HG02571 (cell line): ENCODE measurements at regions not wholly inside any gene's neighbourhood (a gene's known extent, or its start where the extent isn't known, plus 50 kb on each side); places are given as distances from the start of the nearest gene placed in this dataset.

Source experiments
- ATAC-seq: cut with Tn5 transposase; IDR thresholded peaks from one replicate; pipeline ENCODE4 v1.9.1; 2021; ENCODE audit warnings: mild to moderate bottlenecking, moderate library complexity; ENCODE audit not compliant: unreplicated experiment

GRCh38 chr18:72368308-72368707 lies 175.8 kb downstream of the CBLN2 start:
- ATAC-seq, result no peak

GRCh38 chr18:72360634-72361033 lies 183.5 kb downstream of the CBLN2 start:
- no peak for ATAC-seq

DNA sequence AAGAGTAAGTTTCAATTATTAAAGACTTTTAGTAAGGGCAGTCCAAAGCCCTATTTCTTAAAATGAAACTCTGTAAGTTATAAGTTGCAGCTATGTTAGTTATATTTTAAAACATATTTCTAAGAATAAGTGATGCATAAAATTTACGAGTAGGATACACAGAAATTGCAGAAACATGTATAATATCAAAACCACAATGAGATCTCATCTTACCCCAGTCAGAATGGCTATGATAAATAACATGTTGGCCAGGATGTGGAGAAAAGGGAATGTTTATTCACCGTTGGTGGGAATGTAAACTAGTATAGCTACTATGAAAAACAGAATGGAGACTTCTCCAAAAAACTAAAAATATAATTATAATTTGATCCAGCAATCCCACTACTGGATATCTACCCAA lies 201.2 kb downstream of the CBLN2 start:
- ATAC-seq, result no peak

- ATAC-seq, result no peak
Observed at GRCh38 chr18:72339976-72340375, 204.2 kb downstream of the CBLN2 start.

GRCh38 chr18:72336786-72337185 lies 207.4 kb downstream of the CBLN2 start:
- ATAC-seq, result no peak

DNA sequence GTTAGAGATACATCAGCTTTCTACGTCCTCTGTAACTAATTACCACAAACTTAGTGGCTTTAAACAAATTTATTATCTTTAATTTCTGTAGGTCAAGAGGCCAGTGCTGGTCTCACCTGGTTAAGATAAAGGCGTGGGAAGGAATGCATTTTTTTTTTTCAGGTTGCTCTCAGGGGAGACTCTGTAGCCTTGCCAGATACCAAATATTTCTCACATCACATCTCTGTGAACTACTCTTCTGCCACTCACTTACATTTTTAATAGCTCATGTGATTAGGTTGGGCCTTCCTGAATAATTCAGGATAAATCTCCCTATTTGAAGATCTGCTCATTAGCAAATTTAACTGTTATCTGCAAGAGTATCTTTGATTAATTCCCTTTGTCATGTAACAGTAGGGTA lies 214.6 kb downstream of the CBLN2 start:
- no peak for ATAC-seq

DNA sequence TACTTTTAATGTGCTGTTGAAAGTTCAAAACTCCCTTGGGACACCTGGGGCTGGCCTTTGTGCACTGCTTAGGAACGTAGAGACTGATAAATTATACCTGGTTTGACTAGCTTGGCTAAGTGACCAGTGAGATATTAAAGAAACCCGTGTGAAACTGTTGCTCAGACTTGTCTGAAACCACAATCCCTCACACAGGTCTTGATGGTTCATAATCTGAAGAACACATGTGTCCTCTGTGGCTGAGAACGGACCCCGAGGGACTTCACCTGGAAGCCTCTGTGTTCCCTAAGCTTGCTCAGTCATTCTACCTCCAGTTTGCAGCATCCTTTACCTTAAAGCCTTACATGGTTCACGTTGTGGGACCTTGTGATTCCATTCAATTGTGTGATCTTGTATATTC lies 218.8 kb downstream of the CBLN2 start:
- ATAC-seq, result no peak

DNA sequence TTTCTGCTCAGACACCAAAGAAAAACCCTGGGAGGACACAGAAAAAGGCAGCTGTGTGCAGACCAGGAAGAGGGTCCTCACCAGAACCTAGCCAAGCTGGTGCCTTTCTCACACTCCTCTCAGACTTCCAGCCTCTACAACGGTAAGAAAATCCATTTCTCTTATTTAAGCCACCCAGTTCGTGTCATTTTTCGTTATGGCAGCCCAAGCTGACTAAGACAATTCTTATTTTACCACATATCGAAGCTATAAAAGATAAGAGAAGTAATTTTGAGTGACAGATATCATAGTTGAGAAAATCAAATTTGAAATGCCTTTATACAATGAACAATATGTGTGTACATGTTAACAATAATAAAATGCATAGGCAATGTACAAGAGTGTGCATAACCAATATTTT lies 219.5 kb downstream of the CBLN2 start:
- no peak for ATAC-seq

DNA sequence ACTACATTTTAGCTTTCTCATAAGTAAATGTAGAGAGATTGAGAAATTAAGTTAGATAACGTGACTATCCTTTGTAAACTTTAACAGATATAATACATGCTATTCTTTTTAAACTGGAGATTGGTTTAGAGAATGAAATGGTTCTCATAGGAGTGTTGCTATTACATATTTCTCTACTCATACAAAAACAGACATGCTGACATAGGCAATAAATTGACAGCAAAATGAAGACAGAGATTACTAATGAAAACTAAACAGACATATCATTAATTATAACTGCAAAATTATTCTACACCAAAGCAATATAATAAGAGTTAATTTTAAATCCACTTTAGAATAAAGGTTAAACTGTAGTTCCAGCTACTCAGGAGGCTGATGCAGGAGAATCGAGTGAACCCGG lies 227.6 kb downstream of the CBLN2 start:
- no peak for ATAC-seq

DNA sequence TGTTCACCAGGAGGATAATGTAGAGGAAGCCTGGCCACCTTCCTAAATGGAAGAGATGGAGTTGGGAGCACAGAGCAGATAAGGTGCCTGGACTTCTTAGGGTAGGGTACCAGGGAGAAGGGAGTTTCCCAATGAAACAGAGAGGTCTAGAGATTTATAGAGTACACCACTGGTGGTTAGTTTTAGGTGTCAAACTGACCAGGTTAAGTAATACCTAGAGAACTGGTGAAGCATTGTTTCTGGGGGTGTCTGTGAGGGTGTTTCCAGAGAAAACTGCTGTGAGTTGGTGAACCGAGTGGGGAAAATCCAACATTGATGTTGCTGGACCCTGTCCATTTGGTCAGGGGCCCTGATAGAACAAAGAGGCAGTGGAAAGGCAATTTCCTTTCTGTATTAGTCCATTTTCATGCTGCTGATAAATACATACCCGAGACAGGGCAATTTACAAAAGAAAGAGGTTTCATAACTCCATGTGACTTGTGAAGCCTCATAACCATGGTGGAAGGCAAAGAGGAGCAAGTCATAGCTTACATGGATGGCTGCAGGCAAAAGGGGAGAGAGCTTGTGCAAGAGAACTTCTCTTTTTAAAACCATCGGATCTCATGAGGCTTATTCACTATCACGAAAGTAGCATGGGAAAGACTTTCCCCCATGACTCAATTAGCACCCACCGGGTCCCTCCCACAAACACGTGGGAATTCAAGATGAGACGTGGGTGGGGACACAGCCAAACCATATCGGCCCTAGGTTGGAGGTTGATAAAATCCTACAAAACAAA lies 260.8 kb downstream of the CBLN2 start:
- no peak for ATAC-seq

GRCh38 chr18:72273025-72273424 lies 271.1 kb downstream of the CBLN2 start:
- no peak for ATAC-seq

DNA sequence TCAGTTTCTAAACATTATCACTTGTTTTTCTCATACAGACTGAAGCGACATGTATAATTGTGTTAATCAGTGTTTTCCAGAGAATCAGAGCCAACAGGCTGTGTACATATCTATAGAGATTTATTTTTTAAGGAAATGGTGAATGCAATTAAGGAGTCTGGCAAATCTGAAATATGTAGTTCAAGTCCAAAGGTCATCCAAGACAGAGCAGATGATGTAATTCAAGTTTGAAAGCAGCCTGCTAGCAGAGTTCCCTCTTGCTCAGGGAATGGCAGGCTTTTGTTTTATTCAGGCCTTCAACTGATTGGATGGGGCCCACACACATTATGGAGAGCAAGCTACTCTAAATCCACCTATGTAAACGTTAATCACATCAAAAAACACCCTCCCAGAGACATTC lies 282.6 kb downstream of the CBLN2 start:
- no peak for ATAC-seq

DNA sequence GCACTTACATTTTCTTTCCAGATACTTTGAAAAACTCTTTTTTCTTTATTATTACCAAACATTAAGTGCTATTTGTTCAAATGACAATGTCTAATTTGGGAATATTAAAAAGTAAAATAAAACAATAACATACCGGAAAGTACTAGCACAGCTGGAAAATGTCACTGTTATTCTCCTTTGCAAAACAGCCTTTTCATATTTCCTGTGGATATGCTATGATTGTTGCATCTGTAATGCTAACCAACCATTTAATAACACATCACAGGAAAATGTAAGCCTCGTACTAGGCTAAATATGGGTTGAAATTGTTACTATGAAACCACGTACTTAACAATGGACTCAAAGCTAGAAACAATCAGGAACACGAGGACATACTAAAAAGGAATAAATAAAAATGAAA lies 298.1 kb downstream of the CBLN2 start:
- ATAC-seq, result no peak

DNA sequence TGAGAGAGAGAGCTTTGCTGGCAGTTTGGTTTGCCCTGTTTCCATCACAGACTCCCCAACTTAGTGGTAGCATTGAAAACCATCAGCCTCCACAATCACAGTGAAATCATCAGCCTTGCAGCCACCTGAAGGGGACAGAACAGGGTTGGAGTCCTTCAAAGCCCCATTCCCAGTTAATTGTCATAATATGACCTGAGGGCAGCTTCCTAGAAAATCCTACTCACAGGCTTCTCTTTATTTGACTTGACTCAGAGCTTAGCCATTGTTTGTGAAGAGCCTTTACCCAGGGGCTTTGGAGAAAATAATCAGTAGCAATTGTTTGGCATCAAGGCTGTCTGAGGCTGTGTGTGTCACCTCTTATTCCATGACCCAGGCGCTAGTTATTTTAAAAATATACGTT lies 308.7 kb downstream of the CBLN2 start:
- ATAC-seq, result no peak

- ATAC-seq, result no peak
Observed at GRCh38 chr18:72233106-72233505, 311.0 kb downstream of the CBLN2 start.

DNA sequence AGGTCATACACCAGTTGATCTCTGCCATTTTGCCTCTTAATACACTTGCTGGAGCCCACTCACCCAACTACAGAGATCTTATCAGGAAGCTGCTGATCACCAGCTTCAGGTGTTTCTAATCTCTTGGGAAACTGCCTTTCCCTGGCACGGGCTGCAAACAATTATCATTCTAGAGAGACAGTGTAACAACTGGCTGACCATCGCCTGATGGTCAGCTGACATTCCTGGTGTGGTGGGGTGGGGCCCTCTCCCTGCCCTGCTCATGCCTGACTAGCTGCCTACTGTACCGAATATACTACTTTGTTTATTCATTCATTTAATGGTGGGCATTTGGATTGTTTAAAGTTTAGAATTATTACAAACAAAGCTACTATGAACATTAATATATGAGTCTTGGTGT lies 311.5 kb downstream of the CBLN2 start:
- ATAC-seq, result no peak

GRCh38 chr18:72225958-72226357 lies 318.2 kb downstream of the CBLN2 start:
- ATAC-seq, result no peak

DNA sequence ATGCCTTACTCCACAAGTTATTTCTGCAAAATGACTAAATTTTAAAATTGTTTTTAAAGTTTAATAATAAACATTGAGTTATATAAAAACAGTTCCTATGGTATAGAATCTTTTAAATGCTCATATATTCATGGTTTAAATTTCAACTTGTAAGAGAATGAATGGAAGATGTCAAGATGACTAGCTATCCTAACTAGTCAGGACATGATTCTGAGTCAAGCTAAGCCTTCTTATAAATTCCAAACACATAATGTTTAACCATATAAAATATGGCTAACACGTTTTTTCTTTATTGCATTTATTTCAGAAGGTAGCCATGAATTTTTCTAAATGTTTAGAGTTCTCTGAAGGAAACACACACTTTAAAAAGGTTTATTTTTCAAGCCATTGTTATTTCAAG lies 320.4 kb downstream of the CBLN2 start:
- no peak for ATAC-seq

- ATAC-seq, result no peak
Observed at GRCh38 chr18:72208920-72209676, 335.0 kb downstream of the CBLN2 start.

DNA sequence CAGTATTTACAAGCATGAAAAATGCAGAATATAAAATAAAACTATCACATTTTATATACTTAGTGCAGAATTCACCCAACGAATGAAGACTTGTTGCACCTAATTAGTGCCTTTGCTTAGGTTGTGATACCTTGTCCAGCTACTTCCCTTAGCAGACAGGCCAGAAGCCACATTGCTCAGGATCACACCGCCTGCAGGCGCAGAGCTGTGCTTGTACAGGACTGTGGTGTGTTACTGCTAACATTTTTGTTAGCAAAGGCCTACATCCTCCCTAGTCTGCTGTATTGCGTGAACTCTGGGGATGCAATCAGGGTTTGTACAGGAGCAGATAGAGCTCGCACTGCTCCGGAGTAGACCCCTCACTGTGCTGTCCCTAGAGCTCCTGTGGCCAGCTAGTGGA lies 336.9 kb downstream of the CBLN2 start:
- no peak for ATAC-seq

GRCh38 chr18:72206814-72207213 lies 337.3 kb downstream of the CBLN2 start:
- no peak for ATAC-seq

DNA sequence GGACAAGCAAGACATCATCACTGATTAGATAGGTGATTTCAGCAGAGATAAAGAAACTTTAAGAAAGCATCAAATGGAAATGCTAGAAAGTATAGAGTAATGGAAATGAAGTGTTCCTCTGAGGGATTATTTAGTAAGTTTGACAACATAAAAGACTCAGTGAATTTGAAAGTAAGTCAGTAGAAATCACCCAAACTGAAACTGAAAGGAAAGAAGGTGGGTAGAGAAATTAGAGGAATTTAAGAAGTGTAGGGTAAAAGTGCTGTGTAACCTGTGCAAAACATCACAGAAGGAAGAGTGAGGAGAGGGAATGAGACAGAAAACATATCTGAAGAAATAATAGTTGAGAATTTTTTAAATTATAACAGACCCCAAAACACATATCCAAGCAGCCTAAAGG lies 343.1 kb downstream of the CBLN2 start:
- ATAC-seq, result peak; percentile 77

GRCh38 chr18:72197591-72197990 lies 346.6 kb downstream of the CBLN2 start:
- ATAC-seq, result no peak
